Spleen (tissue), 11 donors: ENCODE measurements at regions not wholly inside any gene's neighbourhood (a gene's known extent, or its start where the extent isn't known, plus 50 kb on each side); places are given as distances from the start of the nearest gene placed in this dataset.

Source experiments
- DNase-seq: peaks from one replicate; pipeline ENCODE4 v3.0.0-alpha.2; 2020
- H3K27ac ChIP-seq, 8 donors: fragments of 200-600 bp; sonication (generic) in 7 of 8; 1 replicate in 4 of 8; 2 replicates in 4 of 8; pipeline versions ENCODE4 v1.5.0 to v1.8.0; 2016 to 2021; ENCODE audit warnings: inconsistent platforms in 4 of 8, mild to moderate bottlenecking in 4 of 8, moderate library complexity in 1 of 8
- H3K27me3 ChIP-seq, 7 donors: fragments of 200-600 bp; sonication (generic) in 6 of 7; replicated peaks in 1 of 7; 1 replicate in 4 of 7; 2 replicates in 3 of 7; pipeline versions ENCODE4 v1.5.0 to v1.8.0; 2016 to 2021; ENCODE audit warnings: inconsistent platforms in 3 of 7, mild to moderate bottlenecking in 1 of 7
- H3K36me3 ChIP-seq, 6 donors: fragments of 200-600 bp; sonication (generic) in 5 of 6; 1 replicate in 4 of 6; 2 replicates in 2 of 6; pipeline versions ENCODE4 v1.5.0 to v1.8.0; 2016 to 2021; ENCODE audit warnings: inconsistent platforms in 2 of 6
- H3K4me1 ChIP-seq, 6 donors: fragments of 200-600 bp; sonication (generic) in 5 of 6; 1 replicate in 3 of 6; 2 replicates in 3 of 6; pipeline versions ENCODE4 v1.5.0 to v1.8.0; 2016 to 2021; ENCODE audit warnings: inconsistent platforms in 3 of 6
- H3K4me3 ChIP-seq, 8 donors: fragments of 200-600 bp; sonication (generic) in 7 of 8; 1 replicate in 4 of 8; 2 replicates in 4 of 8; pipeline versions ENCODE4 v1.5.0 to v1.8.0; 2016 to 2021; ENCODE audit warnings: inconsistent platforms in 4 of 8, mild to moderate bottlenecking in 4 of 8, moderate library complexity in 2 of 8
- H3K9me3 ChIP-seq, 8 donors: fragments of 200-600 bp; sonication (generic) in 7 of 8; 1 replicate in 4 of 8; 2 replicates in 4 of 8; pipeline versions ENCODE4 v1.5.0 to v1.8.0; 2016 to 2021; ENCODE audit warnings: inconsistent platforms in 4 of 8
- CTCF ChIP-seq, 11 experiments: fragments of 200-600 bp in 7 of 11; fragments of 450-650 bp in 4 of 11; sonication (generic) in 4 of 11; IDR thresholded peaks in 8 of 11; conservative IDR thresholded peaks in 3 of 11; 1 replicate in 7 of 11; 2 replicates in 4 of 11; pipeline versions ENCODE4 v1.4.0 to v1.8.0; 2016 to 2021; ENCODE audit warnings: antibody characterized with exemption in 11 of 11, inconsistent platforms in 4 of 11, mild to moderate bottlenecking in 1 of 11
- POLR2A ChIP-seq, 3 donors: fragments of 450-650 bp; IDR thresholded peaks; one replicate each; pipeline ENCODE4 v1.5.1; 2017; ENCODE audit warnings: antibody characterized with exemption in 3 of 3, mild to moderate bottlenecking in 1 of 3
- POLR2AphosphoS5 ChIP-seq, 3 donors: sonication (generic); formaldehyde crosslinking; IDR thresholded peaks; one replicate each; pipeline ENCODE4 v1.5.1; 2017; ENCODE audit warnings: antibody characterized with exemption in 3 of 3
- WGBS, 5 donors: extraction: QIAGEN DNeasy Blood & Tissue Kit in 3 of 5; methylation state at CpG; one replicate each; pipeline versions ENCODE4 v1.1.5 to v1.1.7; 2013 to 2018; 5-methylcytosine and 5-hydroxymethylcytosine counted together
- intact Hi-C: fragments of 100-400 bp; cut with DNase I; formaldehyde crosslinking; loops from one replicate; pipeline ENCODE4 v1.15.0; 2023; ENCODE audit warnings: low total_unique reads
- donor health status: healthy with polysubstance abuse.
- donor health status: DM: no; HTN: no; CAD: no; lungs with moderate emphysema.
- donor health status: DM: no; HTN: no; CAD: no.
- donor health status: Bipolar disorder and iron deficiency.
- donor health status: healthy.
- donor health status: DM: no; HTN: no; CAD: no.
- donor health status: DM: yes; HTN: yes; CAD: no.

GRCh38 chr5:125725691-125726090, 697.5 kb upstream of the GRAMD2B start:
- WGBS, 5 donors, result 72 to 87% (median 82%) methylated on average over 4 of the region's 4 CpGs
- no peak for TF ChIP-seq CTCF (IDR thresholded peaks at IDR 0.05 in 8 of 11, conservative IDR thresholded peaks at IDR 0.05 in 3 of 11)
- TF ChIP-seq POLR2A (IDR thresholded peaks at IDR 0.05), result no peak
- TF ChIP-seq POLR2AphosphoS5 (IDR thresholded peaks at IDR 0.05), result no peak
- Histone ChIP-seq H3K27ac (no peak overlapping the region), H3K27me3 (no peaks in the 10 kb centered on the region), H3K36me3 (no peaks in the 10 kb centered on the region), H3K9me3 (peaks cover 0 to 11% (median 0%) of the 10 kb centered on the region in 8 donors), H3K4me3 (no peak overlapping the region), H3K4me1 (no peaks in the 10 kb centered on the region)
- no peak for DNase-seq
- intact Hi-C loops, result no loop called here

GRCh38 chr5:125743939-125744338, 679.3 kb upstream of the GRAMD2B start:
- no peaks in the 10 kb centered on the region for H3K4me1 ChIP-seq
- H3K36me3 ChIP-seq, result no peaks in the 10 kb centered on the region
- 85 to 99% (median 92%) methylated on average over 3 of the region's 3 CpGs for WGBS, 5 donors
- intact Hi-C loops, result no loop called here
- no peak for TF ChIP-seq CTCF (IDR thresholded peaks at IDR 0.05 in 8 of 11, conservative IDR thresholded peaks at IDR 0.05 in 3 of 11)
- no peak for TF ChIP-seq POLR2A (IDR thresholded peaks at IDR 0.05)
- TF ChIP-seq POLR2AphosphoS5 (IDR thresholded peaks at IDR 0.05), result no peak
- no peak overlapping the region for H3K4me3 ChIP-seq
- no peak overlapping the region for H3K27ac ChIP-seq
- no peaks in the 10 kb centered on the region for H3K27me3 ChIP-seq
- peaks cover 0 to 35% (median 13%) of the 10 kb centered on the region in 8 donors for H3K9me3 ChIP-seq
- no peak for DNase-seq

GRCh38 chr5:125746917-125747316, 676.3 kb upstream of the GRAMD2B start:
- WGBS, 5 donors, result 77 to 87% (median 80%) methylated on average over 1 of the region's 1 CpG
- intact Hi-C loops, result no loop called here
- peaks cover 0 to 30% (median 12%) of the 10 kb centered on the region in 8 donors for H3K9me3 ChIP-seq
- H3K36me3 ChIP-seq, result no peaks in the 10 kb centered on the region
- H3K4me1 ChIP-seq, result no peaks in the 10 kb centered on the region
- no peak overlapping the region for H3K4me3 ChIP-seq
- H3K27ac ChIP-seq, result no peak overlapping the region
- TF ChIP-seq CTCF (IDR thresholded peaks at IDR 0.05 in 8 of 11, conservative IDR thresholded peaks at IDR 0.05 in 3 of 11), result no peak
- TF ChIP-seq POLR2AphosphoS5 (IDR thresholded peaks at IDR 0.05), result no peak
- TF ChIP-seq POLR2A (IDR thresholded peaks at IDR 0.05), result no peak
- no peaks in the 10 kb centered on the region for H3K27me3 ChIP-seq
- DNase-seq, result no peak

- Histone ChIP-seq H3K36me3 (no peaks in the 10 kb centered on the region), H3K27ac (no peak overlapping the region), H3K27me3 (no peaks in the 10 kb centered on the region), H3K4me1 (no peaks in the 10 kb centered on the region), H3K4me3 (no peak overlapping the region), H3K9me3 (peaks cover 0 to 3% (median 0%) of the 10 kb centered on the region in 8 donors)
- 89 to 98% (median 95%) methylated on average over 3 of the region's 3 CpGs for WGBS, 5 donors
- no peak for DNase-seq
- intact Hi-C loops, result no loop called here
- TF ChIP-seq CTCF (IDR thresholded peaks at IDR 0.05 in 8 of 11, conservative IDR thresholded peaks at IDR 0.05 in 3 of 11) (no peak), POLR2AphosphoS5 (IDR thresholded peaks at IDR 0.05) (no peak), POLR2A (IDR thresholded peaks at IDR 0.05) (no peak)
Measured at GRCh38 chr5:125750147-125750860, 672.9 kb upstream of the GRAMD2B start.
